ENCODE measurements at regions not wholly inside any gene's neighbourhood (a gene's known extent, or its start where the extent isn't known, plus 50 kb on each side); places are given as distances from the start of the nearest gene placed in this dataset.

- TF ChIP-seq, protein P1, sequence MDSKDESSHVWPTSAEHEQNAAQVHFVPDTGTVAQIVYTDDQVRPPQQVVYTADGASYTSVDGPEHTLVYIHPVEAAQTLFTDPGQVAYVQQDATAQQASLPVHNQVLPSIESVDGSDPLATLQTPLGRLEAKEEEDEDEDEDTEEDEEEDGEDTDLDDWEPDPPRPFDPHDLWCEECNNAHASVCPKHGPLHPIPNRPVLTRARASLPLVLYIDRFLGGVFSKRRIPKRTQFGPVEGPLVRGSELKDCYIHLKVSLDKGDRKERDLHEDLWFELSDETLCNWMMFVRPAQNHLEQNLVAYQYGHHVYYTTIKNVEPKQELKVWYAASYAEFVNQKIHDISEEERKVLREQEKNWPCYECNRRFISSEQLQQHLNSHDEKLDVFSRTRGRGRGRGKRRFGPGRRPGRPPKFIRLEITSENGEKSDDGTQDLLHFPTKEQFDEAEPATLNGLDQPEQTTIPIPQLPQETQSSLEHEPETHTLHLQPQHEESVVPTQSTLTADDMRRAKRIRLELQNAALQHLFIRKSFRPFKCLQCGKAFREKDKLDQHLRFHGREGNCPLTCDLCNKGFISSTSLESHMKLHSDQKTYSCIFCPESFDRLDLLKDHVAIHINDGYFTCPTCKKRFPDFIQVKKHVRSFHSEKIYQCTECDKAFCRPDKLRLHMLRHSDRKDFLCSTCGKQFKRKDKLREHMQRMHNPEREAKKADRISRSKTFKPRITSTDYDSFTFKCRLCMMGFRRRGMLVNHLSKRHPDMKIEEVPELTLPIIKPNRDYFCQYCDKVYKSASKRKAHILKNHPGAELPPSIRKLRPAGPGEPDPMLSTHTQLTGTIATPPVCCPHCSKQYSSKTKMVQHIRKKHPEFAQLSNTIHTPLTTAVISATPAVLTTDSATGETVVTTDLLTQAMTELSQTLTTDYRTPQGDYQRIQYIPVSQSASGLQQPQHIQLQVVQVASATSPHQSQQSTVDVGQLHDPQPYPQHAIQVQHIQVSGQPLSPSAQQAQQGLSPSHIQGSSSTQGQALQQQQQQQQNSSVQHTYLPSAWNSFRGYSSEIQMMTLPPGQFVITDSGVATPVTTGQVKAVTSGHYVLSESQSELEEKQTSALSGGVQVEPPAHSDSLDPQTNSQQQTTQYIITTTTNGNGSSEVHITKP (tag by site-specific recombination; IDR thresholded peaks at IDR 0.05) = no peak
- TF ChIP-seq ZNF398 (tag by site-specific recombination; IDR thresholded peaks at IDR 0.05) (no peak), ZNF76 (tag by site-specific recombination; IDR thresholded peaks at IDR 0.05; ENCODE audit: borderline replicate concordance, low read depth) (no peak), TCF7L2 (IDR thresholded peaks at IDR 0.05; ENCODE audit: borderline replicate concordance, low read depth, low read length) (no peak), ZFHX2 (tag by site-specific recombination; conservative IDR thresholded peaks at IDR 0.05) (no peak), ZNF768 (tag by site-specific recombination; IDR thresholded peaks at IDR 0.05) (no peak), ZBTB44 (tag by site-specific recombination; IDR thresholded peaks at IDR 0.05) (no peak), IKZF3 (tag by site-specific recombination; IDR thresholded peaks at IDR 0.05) (no peak), KLF1 (tag by site-specific recombination; IDR thresholded peaks at IDR 0.05) (no peak)
- TF ChIP-seq, protein P2, sequence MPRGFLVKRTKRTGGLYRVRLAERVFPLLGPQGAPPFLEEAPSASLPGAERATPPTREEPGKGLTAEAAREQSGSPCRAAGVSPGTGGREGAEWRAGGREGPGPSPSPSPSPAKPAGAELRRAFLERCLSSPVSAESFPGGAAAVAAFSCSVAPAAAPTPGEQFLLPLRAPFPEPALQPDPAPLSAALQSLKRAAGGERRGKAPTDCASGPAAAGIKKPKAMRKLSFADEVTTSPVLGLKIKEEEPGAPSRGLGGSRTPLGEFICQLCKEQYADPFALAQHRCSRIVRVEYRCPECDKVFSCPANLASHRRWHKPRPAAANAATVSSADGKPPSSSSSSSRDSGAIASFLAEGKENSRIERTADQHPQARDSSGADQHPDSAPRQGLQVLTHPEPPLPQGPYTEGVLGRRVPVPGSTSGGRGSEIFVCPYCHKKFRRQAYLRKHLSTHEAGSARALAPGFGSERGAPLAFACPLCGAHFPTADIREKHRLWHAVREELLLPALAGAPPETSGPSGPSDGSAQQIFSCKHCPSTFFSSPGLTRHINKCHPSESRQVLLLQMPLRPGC (tag by site-specific recombination; IDR thresholded peaks at IDR 0.05) = no peak
These were observed 234.2 kb upstream of the EXOC2 start (continued) for GRCh38 chr6:927157-927556.

GRCh38 chr6:925656-926213 is 232.8 kb upstream of the EXOC2 start:
- H3K27ac ChIP-seq (ENCODE audit: extremely low read depth, low read depth, low read length) = no peak overlapping the region
- POLR2A ChIA-PET = no interaction called here
- H3K36me3 ChIP-seq (ENCODE audit: control insufficient read depth in 2 of 2, insufficient read depth in 1 of 2, low read length in 2 of 2) = no peaks in the 10 kb centered on the region
- CTCF ChIA-PET = no interaction called here
- H3K4me1 ChIP-seq (ENCODE audit: control insufficient read depth, insufficient read depth, low read length) = no peaks in the 10 kb centered on the region
- TF ChIP-seq ZIC2 (tag by site-specific recombination; IDR thresholded peaks at IDR 0.05) (peak; percentile 90), ZNF624 (tag by site-specific recombination; IDR thresholded peaks at IDR 0.05) (no peak), ZNF10 (tag by site-specific recombination; IDR thresholded peaks at IDR 0.05) (peak; percentile 96)
- H3K9me3 ChIP-seq (ENCODE audit: control insufficient read depth, insufficient read depth, low read depth, low read length) = no peaks in the 10 kb centered on the region
- no peak overlapping the region for H3K4me3 ChIP-seq (ENCODE audit: low read depth, low read length)

DNA sequence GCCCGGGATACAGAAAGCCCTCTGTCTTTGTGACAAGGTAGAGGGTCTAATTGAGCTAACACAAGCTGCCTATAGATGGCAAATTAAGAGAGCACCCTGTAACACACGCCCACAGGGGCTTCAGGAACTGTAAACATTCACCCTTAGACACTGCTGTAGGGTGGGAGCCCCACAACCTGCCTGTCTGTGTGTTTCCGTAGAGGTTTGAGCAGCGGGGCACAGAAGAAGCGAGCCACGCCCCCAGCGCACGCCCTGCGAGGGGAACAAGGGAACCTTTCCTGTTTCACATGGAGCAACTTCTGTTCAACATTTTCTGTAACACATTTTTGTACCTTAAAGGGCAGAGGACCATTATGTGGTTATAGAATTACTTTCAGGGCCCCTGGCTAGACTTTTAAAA is 231.7 kb upstream of the EXOC2 start:
- no peak overlapping the region for H3K4me3 ChIP-seq (ENCODE audit: low read depth, low read length)
- no peaks in the 10 kb centered on the region for H3K4me1 ChIP-seq (ENCODE audit: control insufficient read depth, insufficient read depth, low read length)
- no peaks in the 10 kb centered on the region for H3K9me3 ChIP-seq (ENCODE audit: control insufficient read depth, insufficient read depth, low read depth, low read length)
- CTCF ChIA-PET = interaction anchor here (0.5 to 1.3 kb wide), 3 partner anchors 127 to 203 kb away, joined by 3 to 4 read pairs (median 3); no protein-coding TSS in a partner anchor
- no peaks in the 10 kb centered on the region for H3K36me3 ChIP-seq (ENCODE audit: control insufficient read depth in 2 of 2, insufficient read depth in 1 of 2, low read length in 2 of 2)
- POLR2A ChIA-PET = no interaction called here
- no peak overlapping the region for H3K27ac ChIP-seq (ENCODE audit: extremely low read depth, low read depth, low read length)
- TF ChIP-seq ZNF16 (tag by site-specific recombination; IDR thresholded peaks at IDR 0.05; ENCODE audit: low read depth) (no peak), ZXDB (tag by site-specific recombination; IDR thresholded peaks at IDR 0.05) (no peak), ZNF148 (tag by site-specific recombination; IDR thresholded peaks at IDR 0.05; ENCODE audit: borderline replicate concordance) (no peak), ZNF133 (tag by site-specific recombination; IDR thresholded peaks at IDR 0.05) (no peak), ZNF112 (tag by site-specific recombination; IDR thresholded peaks at IDR 0.05) (no peak), MEIS1 (CRISPR knock-in tag; IDR thresholded peaks at IDR 0.05; ENCODE audit: borderline replicate concordance) (no peak), ZNF596 (tag by site-specific recombination; IDR thresholded peaks at IDR 0.05) (no peak)
- TF ChIP-seq, protein P3, sequence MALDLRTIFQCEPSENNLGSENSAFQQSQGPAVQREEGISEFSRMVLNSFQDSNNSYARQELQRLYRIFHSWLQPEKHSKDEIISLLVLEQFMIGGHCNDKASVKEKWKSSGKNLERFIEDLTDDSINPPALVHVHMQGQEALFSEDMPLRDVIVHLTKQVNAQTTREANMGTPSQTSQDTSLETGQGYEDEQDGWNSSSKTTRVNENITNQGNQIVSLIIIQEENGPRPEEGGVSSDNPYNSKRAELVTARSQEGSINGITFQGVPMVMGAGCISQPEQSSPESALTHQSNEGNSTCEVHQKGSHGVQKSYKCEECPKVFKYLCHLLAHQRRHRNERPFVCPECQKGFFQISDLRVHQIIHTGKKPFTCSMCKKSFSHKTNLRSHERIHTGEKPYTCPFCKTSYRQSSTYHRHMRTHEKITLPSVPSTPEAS (tag by site-specific recombination; IDR thresholded peaks at IDR 0.05) = no peak
